ENCODE measurements at regions not wholly inside any gene's neighbourhood (a gene's known extent, or its start where the extent isn't known, plus 50 kb on each side); places are given as distances from the start of the nearest gene placed in this dataset.

DNA sequence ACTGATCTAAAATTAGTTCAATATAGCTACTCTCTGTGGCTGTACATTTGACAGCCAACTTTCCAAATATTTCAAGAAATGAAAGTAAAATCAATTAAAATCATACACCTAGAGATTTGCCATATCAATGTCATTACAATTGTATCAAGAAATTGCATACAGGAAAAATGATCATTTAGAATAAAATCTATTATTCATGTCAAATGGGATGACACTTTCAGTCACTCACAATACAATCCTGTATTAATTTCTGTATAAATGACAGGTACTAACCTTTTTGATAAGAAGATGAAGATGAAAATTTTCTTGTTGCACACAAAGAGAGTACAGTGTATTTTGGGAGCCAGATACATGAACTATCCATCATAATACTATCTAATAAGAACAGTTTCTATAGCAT lies 1588.9 kb upstream of the PRMT6 start:
- TF ChIP-seq, protein P1, sequence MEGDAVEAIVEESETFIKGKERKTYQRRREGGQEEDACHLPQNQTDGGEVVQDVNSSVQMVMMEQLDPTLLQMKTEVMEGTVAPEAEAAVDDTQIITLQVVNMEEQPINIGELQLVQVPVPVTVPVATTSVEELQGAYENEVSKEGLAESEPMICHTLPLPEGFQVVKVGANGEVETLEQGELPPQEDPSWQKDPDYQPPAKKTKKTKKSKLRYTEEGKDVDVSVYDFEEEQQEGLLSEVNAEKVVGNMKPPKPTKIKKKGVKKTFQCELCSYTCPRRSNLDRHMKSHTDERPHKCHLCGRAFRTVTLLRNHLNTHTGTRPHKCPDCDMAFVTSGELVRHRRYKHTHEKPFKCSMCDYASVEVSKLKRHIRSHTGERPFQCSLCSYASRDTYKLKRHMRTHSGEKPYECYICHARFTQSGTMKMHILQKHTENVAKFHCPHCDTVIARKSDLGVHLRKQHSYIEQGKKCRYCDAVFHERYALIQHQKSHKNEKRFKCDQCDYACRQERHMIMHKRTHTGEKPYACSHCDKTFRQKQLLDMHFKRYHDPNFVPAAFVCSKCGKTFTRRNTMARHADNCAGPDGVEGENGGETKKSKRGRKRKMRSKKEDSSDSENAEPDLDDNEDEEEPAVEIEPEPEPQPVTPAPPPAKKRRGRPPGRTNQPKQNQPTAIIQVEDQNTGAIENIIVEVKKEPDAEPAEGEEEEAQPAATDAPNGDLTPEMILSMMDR (IDR thresholded peaks at IDR 0.05; ENCODE audit: poor library complexity): no peak
- no peak for TF ChIP-seq EZH2 (IDR thresholded peaks at IDR 0.05; ENCODE audit: borderline replicate concordance)
